ENCODE measurements at regions not wholly inside any gene's neighbourhood (a gene's known extent, or its start where the extent isn't known, plus 50 kb on each side); places are given as distances from the start of the nearest gene placed in this dataset.
"Not testable (repeated sequence)": the region's sequence is repeated elsewhere in the genome, so short reads cannot be mapped to it uniquely, and the experiment has no call there.

GRCh38 chr11:66789097-66789890 lies 53.9 kb upstream of the RCE1 start:
- DNase-seq = peak; percentile 95

GRCh38 chr11:66787934-66788758 lies 55.1 kb upstream of the RCE1 start:
- DNase-seq = no peak

- no peak for DNase-seq
These were observed 55.6 kb upstream of the SPTBN2 start for GRCh38 chr11:66784575-66784974.

- DNase-seq = no peak
These were observed 53.7 kb upstream of the SPTBN2 start for GRCh38 chr11:66782726-66783125.

GRCh38 chr11:66779651-66780050 lies 50.6 kb upstream of the SPTBN2 start:
- not testable (repeated sequence) for DNase-seq

Measured in NCI-H2029 treated with DMSO at 0.1 percent for 48 hours (cell line).